ENCODE measurements at regions not wholly inside any gene's neighbourhood (a gene's known extent, or its start where the extent isn't known, plus 50 kb on each side); places are given as distances from the start of the nearest gene placed in this dataset.

DNA sequence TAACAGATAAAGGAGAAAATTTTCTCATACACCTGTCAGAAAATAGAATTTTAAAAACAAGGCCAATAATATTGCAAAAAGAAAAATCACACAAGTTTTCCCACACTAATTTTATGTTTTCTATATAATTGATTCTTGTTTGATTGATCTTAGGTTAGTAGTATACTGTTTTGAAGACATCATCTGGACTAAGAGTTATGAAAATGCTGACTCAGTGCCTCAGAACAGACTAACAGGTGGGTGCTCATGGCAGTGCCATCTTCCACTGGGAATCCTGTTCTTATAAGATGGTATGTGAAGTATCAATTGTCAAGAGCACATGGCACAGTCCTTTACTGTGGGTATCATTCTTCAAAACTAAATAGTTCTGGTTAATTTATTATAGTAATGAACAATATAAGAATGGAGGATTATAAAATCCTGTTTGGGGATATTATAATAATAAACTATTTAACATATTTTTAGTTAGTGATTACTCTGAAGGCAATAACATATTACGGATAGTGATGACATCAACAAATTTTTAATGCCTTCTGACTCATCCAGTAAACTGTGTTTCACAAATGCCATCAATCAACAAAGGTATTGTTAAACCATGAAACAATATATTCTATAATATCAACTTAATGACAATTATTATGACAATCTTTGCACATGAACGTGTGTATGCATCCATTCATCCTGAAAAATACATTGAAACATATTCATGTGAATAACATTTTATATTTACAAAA lies 384.6 kb upstream of the KHDRBS2 start:
- no peak for DNase-seq

DNA sequence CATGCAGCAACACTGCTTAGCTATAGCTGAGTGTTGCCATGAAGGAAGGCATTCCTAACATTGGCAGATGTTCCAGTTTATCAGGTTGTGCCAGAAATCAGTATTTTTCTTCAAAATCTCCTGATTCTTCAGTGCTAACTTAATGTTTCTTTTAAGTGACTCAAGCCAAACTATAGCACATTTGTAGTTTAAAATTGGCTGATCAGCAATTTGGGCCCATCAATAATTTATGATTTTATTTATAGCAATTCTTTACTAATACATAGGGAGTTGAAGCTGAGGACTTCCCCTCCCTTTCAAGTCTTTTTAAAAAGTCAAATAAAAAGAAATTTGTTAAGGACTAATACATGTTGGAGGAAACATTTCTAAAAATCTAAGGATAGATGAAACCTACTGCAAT lies 383.8 kb upstream of the KHDRBS2 start:
- no peak for DNase-seq

DNA sequence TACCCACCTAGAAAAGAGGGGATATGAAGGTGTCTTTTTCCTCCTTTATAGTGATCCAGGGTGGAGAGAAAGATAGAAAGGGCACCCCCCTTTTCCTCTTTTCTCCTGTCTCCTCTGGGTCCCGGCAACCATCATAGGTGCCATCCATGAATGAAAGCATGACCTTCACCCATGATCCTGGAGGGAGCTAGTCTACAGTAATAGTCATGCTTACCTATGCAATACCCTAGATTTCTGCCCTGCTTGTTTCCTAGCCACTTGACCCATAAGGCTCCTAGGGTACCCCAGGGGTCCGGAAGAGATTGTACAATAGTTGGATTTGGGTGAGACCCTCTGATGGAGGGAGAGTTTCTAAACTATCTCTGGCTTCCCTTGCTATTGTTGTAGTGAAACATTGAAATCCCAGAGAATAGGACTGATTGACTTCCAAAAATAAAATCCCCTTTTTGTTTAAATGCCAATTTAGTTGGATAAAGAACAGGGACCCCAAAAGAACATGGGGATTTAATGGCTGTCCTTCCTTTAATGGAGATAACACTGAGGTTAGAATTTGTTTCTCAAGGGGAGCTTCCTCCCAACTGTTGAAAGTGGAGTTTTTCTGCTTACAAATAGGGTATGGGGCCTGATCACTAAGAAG lies 366.8 kb upstream of the KHDRBS2 start:
- no peak for DNase-seq

DNA sequence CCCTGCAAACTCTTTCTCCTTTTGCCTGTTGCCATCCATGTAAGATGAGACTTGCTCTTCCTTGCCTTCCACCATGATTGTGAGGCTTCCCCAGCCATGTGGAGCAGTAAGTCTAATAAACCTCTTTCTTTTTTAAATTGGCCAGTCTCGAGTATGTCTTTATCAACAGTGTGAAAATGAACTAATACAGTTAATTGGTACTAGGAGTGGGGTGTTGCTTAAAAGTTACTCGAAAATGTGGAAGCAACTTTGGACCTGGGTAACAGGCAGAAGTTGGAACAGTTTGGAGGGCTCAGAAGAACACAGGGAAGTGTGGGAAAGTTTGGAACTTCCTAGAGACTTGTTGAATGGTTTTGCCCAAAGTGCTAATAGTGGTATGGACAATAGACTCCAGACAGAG lies 359.2 kb upstream of the KHDRBS2 start:
- DNase-seq = no peak

- no peak for DNase-seq
Measured at GRCh38 chr6:62640749-62641148, 354.7 kb upstream of the KHDRBS2 start.

DNA sequence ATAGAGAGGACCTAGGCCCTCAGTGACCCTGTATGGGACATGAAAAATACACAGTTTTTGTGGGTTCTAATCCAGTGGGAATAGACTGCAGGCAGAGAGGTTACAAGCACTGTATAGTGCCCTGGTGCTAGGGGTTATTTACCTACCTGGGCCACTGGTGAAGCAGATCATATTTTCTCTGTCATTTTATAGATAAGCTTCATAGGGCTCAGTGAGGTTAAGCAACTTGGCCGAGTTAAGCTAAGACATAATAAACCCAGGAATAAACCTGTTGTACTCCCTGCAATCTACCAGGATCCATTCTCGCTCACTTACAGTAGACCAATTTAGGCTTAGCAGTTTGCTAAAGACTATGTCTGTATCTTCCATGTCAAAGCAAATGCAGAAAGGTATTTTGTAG lies 340.6 kb upstream of the KHDRBS2 start:
- DNase-seq = no peak

DNA sequence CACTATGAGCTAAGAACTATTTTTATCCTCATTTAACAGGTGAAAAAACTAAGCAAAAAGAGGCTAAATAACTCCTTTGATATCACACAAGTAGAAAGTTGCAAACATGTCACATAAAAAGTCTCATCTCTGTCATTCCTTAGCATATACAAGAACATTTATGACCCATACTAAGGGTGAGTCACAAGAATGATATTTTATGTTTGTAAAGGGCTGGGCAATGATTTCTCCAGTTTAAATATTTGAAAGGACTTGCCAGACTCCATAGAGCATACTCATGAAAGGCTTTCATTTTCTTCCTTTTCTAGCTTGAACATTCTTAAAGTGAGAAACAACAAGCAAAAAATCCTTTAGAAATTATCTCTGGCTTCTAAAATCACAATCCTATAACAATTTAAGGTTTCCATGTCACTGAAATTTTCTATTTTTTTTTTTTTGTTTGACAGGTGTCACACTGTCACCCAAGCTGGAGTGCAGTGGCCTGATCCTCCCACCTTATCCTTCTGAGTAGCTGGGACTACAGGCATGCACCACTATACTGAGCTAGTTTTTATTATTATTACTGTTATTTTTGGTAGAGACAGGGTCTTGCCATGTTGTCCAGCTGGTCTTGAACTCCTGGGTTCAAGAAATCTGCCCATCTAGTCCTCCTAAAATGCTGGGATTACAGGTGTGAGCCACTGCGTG lies 338.0 kb upstream of the KHDRBS2 start:
- no peak for DNase-seq

DNA sequence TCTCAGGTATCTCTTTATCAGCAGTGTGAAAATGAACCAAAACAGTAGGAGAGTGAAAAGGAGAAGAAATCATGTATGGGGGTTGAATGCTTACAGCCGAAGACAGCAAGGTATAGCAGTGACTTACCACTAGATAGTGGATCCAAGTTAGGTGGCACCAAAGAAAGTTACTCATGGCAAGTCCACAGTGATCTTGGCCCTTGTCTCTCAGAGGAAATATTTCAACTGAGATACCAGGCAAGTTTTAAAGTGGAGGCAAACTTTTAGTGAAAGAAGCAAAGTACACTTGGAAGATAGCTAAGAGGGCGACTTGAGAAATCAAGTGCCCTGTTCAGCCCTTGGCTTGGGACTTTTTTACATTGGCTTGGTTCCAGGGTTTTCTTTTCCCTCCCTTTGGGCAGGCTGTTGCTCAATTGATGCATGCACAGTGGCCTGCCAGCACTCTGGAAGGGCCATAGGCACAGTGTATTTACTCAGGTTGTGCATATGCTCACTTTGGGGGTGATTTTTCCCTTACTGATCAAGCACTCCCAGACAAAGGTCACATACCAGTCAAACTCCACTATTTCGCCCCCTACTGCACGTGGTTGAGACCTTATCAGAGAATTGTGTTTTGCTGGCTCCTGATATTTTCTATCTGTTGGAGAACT lies 329.5 kb upstream of the KHDRBS2 start:
- no peak for DNase-seq

- DNase-seq = no peak
Measured at GRCh38 chr6:62614442-62614841, 328.4 kb upstream of the KHDRBS2 start.

DNA sequence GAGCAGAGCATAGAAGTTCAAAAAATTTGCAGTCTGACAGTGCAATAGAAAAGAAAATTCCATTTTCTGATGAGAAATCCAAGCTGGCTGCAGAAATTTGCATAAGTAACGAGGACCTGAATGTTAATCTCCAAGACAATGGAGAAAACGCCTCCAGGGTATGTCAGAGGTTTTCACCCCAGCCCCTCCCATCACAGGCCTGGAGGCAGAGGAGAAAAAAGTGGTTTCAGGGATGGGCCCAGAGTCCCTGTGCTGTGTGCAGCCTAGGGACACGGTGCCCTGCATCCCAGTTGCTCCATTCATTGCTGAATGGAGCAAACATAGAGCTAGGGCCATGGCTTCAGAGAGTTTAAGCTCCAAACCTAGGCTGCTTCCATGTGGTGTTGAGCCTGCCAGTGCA lies 327.9 kb upstream of the KHDRBS2 start:
- no peak for DNase-seq

DNA sequence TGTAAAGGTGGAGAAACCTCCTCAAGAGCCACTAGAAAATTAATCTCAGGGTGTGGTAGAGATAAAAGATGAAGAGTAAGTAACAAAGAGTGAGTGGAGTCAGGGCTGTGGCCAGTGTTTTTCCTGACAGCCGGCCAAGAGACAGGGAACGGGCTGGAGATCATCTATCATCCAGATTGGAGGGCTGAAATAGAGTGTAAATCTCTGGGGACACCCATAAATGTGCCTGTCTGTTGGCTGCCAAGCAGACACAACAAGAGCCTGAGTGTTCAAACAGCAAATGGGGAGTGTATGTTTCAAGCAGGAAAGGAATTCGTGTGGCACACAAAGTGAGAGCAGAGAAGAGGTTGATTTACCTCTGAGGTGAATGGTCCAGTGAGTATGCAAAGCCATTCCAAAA lies 326.4 kb upstream of the KHDRBS2 start:
- DNase-seq = no peak

- no peak for DNase-seq
Measured at GRCh38 chr6:62570372-62570771, 284.3 kb upstream of the KHDRBS2 start.

- DNase-seq = no peak
Measured at GRCh38 chr6:62541502-62541901, 255.5 kb upstream of the KHDRBS2 start.

GRCh38 chr6:62530985-62531384 lies 245.0 kb upstream of the KHDRBS2 start:
- DNase-seq = no peak

DNA sequence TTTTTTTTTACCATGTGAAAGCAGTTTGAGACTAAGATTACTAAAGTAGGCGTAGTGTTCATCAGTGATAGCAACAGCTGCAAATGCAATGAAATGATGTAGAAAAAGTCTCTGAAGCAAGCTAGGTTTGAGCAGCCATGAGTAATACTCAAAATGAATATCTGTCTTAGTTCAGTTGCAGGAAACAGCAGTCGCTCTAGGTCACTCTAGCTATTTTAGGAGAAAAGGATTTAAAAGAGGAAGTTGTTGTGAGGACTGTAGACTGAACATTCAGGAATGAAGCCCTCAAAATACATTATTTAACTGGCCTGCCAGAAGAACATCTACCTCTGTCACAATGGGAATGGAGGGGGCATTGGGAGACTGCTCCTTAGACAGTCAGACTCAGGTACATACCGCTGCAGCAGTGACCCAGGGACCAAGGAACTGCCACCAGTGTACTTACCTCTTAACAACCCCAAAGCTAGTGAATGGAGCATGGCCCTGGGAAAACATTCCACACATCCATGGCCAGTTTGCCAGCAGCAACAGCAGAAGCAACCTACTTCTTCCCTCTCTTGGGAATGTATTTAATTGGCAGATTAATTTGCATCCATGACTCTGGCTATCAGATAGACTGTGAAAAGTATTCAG lies 243.0 kb upstream of the KHDRBS2 start:
- DNase-seq = peak; percentile 95 to 97

GRCh38 chr6:62523630-62524029 lies 237.6 kb upstream of the KHDRBS2 start:
- DNase-seq = no peak

- DNase-seq = no peak
Measured at GRCh38 chr6:62519574-62519973, 233.5 kb upstream of the KHDRBS2 start.

GRCh38 chr6:62516291-62517141 lies 230.5 kb upstream of the KHDRBS2 start:
- DNase-seq = peak; percentile 70 to 78

- DNase-seq = no peak
Measured at GRCh38 chr6:62492192-62492822, 206.3 kb upstream of the KHDRBS2 start.

DNA sequence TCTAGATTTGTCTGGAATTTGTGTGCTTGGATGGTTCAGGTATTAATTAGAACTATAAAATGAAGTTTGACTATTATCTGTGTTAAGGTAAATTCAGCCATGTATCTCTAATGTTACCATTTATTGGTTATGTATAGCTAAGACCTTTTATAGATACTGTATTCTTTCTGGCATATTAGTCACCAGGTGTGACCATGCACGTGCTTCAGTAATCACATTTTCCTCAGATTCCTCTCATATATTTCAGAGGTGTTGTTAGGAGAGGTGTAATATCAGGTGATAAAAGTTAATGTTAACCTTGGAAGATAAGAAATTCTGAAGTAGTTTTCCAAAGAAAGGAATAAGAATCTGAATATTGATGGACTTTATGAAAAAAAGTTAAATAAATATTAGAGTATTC lies 194.5 kb upstream of the KHDRBS2 start:
- no peak for DNase-seq

GRCh38 chr6:62479697-62480220 lies 193.7 kb upstream of the KHDRBS2 start:
- no peak for DNase-seq

Data from Kasumi-1 (cell line).